ENCODE measurements at regions not wholly inside any gene's neighbourhood (a gene's known extent, or its start where the extent isn't known, plus 50 kb on each side); places are given as distances from the start of the nearest gene placed in this dataset.

DNA sequence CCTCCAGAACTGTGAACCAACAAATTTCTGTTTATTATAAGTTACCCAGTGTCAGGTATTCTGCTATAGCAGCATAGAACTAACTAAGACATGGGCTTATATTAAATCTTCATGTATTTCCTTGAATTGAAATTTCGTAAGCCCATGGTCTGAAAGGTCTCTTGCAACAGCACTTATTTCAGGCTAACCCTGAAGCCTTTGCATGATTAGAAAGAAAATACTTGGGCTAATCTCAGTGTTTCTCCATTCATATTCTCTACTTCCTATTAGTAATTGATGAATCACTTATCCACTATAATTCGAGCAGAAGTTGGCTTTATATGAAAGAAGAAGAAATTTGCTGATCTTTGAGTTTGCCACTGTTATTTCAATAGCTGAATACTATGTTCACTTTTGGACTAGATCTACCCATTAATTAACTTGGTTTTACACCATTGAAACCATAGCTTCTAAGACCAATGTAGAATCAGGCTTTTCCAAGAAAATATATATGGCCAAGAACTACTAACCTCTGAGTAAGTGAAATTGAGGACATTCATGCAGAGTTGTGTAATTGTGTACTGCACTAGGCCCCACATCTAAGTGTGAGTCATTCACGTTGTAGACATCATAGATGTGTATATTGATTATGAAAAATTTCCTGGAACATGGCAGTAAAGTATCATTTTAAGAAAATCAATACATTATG, 731.6 kb downstream of the SOCS6 start:
- H3K4me1 Mint-ChIP-seq, result no peaks in the 10 kb centered on the region
- peaks cover 9% of the 10 kb centered on the region for H3K27me3 Mint-ChIP-seq (ENCODE audit: low read depth)
- ATAC-seq (no peak), DNase-seq (ENCODE audit: low spot score) (no peak)
- no peak for TF ChIP-seq ARID4B (CRISPR knock-in tag; IDR thresholded peaks at IDR 0.05; ENCODE audit: borderline replicate concordance)
- no peak for TF ChIP-seq NFYB (CRISPR knock-in tag; conservative IDR thresholded peaks at IDR 0.05; ENCODE audit: low read depth)
- TF ChIP-seq, protein P1, sequence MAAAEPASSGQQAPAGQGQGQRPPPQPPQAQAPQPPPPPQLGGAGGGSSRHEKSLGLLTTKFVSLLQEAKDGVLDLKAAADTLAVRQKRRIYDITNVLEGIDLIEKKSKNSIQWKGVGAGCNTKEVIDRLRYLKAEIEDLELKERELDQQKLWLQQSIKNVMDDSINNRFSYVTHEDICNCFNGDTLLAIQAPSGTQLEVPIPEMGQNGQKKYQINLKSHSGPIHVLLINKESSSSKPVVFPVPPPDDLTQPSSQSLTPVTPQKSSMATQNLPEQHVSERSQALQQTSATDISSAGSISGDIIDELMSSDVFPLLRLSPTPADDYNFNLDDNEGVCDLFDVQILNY (CRISPR knock-in tag; IDR thresholded peaks at IDR 0.05), result no peak
- TF ChIP-seq SMAD3 (CRISPR knock-in tag; IDR thresholded peaks at IDR 0.05; ENCODE audit: borderline replicate concordance), result no peak
- TF ChIP-seq KAT7 (CRISPR knock-in tag; IDR thresholded peaks at IDR 0.05; ENCODE audit: borderline replicate concordance), result no peak
- H3K27ac Mint-ChIP-seq, result no peak overlapping the region
- H3K4me3 Mint-ChIP-seq, result no peak overlapping the region
- ChIA-PET POLR2A (no interaction called here), CTCF (no interaction called here)
- peaks cover 73% of the 10 kb centered on the region for H3K36me3 Mint-ChIP-seq
- peaks cover 86% of the 10 kb centered on the region for H3K9me3 Mint-ChIP-seq

GRCh38 chr18:71018816-71019215, 730.0 kb downstream of the SOCS6 start:
- H3K4me3 Mint-ChIP-seq, result no peak overlapping the region
- DNase-seq (ENCODE audit: low spot score), result no peak
- TF ChIP-seq ZNF121 (CRISPR knock-in tag; IDR thresholded peaks at IDR 0.05) (no peak), OVOL2 (CRISPR knock-in tag; IDR thresholded peaks at IDR 0.05; ENCODE audit: borderline replicate concordance) (no peak), ZNF317 (CRISPR knock-in tag; IDR thresholded peaks at IDR 0.05; ENCODE audit: borderline replicate concordance, low read depth) (no peak), ZSCAN18 (CRISPR knock-in tag; IDR thresholded peaks at IDR 0.05) (no peak)
- TF ChIP-seq, protein P2, sequence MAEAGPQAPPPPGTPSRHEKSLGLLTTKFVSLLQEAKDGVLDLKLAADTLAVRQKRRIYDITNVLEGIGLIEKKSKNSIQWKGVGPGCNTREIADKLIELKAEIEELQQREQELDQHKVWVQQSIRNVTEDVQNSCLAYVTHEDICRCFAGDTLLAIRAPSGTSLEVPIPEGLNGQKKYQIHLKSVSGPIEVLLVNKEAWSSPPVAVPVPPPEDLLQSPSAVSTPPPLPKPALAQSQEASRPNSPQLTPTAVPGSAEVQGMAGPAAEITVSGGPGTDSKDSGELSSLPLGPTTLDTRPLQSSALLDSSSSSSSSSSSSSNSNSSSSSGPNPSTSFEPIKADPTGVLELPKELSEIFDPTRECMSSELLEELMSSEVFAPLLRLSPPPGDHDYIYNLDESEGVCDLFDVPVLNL (CRISPR knock-in tag; IDR thresholded peaks at IDR 0.05; ENCODE audit: borderline replicate concordance, low read depth), result no peak
- no peaks in the 10 kb centered on the region for H3K4me1 Mint-ChIP-seq
- peaks cover 68% of the 10 kb centered on the region for H3K36me3 Mint-ChIP-seq
- ATAC-seq, result no peak
- H3K9me3 Mint-ChIP-seq, result peaks cover 84% of the 10 kb centered on the region
- H3K27me3 Mint-ChIP-seq (ENCODE audit: low read depth), result peaks cover 9% of the 10 kb centered on the region
- POLR2A ChIA-PET, result no interaction called here
- H3K27ac Mint-ChIP-seq, result no peak overlapping the region
- CTCF ChIA-PET, result no interaction called here

DNA sequence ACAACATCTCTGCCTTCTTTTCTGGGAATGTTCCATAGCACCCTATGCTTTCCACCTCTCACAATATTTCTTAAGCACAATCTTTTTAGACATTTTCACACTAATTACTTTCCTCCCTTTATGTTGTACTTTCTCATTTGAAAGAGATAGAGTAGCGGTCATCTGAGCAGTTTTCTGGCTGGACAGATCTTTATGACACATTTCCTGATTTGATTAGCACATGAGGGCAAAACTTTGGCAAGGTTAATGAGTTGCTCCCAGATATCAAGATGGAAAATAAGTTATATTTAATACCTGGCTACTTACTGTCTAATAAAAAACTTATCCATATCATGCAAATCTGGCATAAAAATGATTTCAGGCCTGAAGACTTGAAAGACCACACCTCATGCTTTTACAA, 723.9 kb downstream of the SOCS6 start:
- Mint-ChIP-seq H3K27ac (no peak overlapping the region), H3K4me1 (no peaks in the 10 kb centered on the region), H3K27me3 (ENCODE audit: low read depth) (peaks cover 11% of the 10 kb centered on the region), H3K36me3 (peaks cover 55% of the 10 kb centered on the region), H3K4me3 (no peak overlapping the region), H3K9me3 (peaks cover 72% of the 10 kb centered on the region)
- no peak for DNase-seq (ENCODE audit: low spot score)
- ChIA-PET POLR2A (no interaction called here), CTCF (no interaction called here)
- ATAC-seq, result no peak
- TF ChIP-seq, protein P1 (CRISPR knock-in tag; IDR thresholded peaks at IDR 0.05), result no peak
- TF ChIP-seq ETV6 (CRISPR knock-in tag; IDR thresholded peaks at IDR 0.05), result no peak
- no peak for TF ChIP-seq CBFB (CRISPR knock-in tag; IDR thresholded peaks at IDR 0.05; ENCODE audit: low read depth)
- TF ChIP-seq ZNF671 (CRISPR knock-in tag; IDR thresholded peaks at IDR 0.05), result no peak
- no peak for TF ChIP-seq ARID4B (CRISPR knock-in tag; IDR thresholded peaks at IDR 0.05; ENCODE audit: borderline replicate concordance)
- TF ChIP-seq GTF2I (CRISPR knock-in tag; conservative IDR thresholded peaks at IDR 0.05), result no peak
- TF ChIP-seq, protein P3, sequence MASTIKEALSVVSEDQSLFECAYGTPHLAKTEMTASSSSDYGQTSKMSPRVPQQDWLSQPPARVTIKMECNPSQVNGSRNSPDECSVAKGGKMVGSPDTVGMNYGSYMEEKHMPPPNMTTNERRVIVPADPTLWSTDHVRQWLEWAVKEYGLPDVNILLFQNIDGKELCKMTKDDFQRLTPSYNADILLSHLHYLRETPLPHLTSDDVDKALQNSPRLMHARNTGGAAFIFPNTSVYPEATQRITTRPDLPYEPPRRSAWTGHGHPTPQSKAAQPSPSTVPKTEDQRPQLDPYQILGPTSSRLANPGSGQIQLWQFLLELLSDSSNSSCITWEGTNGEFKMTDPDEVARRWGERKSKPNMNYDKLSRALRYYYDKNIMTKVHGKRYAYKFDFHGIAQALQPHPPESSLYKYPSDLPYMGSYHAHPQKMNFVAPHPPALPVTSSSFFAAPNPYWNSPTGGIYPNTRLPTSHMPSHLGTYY (CRISPR knock-in tag; IDR thresholded peaks at IDR 0.05), result no peak
